ENCODE measurements at regions not wholly inside any gene's neighbourhood (a gene's known extent, or its start where the extent isn't known, plus 50 kb on each side); places are given as distances from the start of the nearest gene placed in this dataset.

DNA sequence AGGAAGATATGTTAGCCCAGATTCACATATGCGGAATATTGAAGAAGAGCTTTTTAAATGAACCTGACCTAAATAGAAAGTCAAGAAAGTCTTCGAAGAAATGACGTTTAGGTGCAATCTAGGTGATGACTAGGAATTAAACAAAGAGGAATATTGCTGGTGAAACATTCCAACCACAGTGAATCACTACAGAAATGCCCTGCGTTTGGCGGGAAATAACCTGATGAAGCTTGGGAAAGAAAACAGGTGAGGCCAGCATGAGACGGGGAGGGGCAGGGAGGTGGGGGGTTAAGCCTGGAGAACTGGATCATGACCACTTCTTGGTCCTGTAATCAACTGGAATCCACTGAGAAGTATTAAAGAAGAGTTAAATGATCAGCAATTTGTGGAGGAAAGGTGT, 299.4 kb upstream of the VSTM2A start (continued):
- TF ChIP-seq JUN (CRISPR knock-in tag; IDR thresholded peaks at IDR 0.05): no peak
- TF ChIP-seq, protein P1, sequence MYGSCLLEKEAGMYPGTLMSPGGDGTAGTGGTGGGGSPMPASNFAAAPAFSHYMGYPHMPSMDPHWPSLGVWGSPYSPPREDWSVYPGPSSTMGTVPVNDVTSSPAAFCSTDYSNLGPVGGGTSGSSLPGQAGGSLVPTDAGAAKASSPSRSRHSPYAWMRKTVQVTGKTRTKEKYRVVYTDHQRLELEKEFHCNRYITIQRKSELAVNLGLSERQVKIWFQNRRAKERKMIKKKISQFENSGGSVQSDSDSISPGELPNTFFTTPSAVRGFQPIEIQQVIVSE (CRISPR knock-in tag; IDR thresholded peaks at IDR 0.05; ENCODE audit: borderline replicate concordance): no peak

DNA sequence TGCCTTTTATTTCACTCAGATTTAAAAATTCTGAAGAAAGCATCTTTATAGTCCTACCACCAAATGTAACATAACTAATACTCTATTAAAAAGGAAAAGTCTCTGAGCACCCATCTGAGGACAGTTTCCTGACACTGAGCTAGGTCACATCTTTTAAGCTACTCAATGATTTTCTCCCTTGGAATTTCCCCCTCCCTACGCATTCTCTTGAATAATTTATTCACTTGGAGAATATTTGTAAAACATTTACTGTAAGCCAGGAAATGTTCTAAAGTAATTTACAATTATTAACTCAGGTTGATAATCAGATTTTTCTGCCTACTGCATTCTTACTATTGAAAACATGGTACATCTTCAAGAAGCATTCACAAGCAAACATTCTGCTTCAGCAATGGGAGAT, 297.2 kb upstream of the VSTM2A start:
- no peaks in the 10 kb centered on the region for H3K36me3 Mint-ChIP-seq
- peaks cover 13% of the 10 kb centered on the region for H3K4me1 Mint-ChIP-seq
- DNase-seq (ENCODE audit: low spot score) (no peak), ATAC-seq (no peak)
- H3K27me3 Mint-ChIP-seq (ENCODE audit: low read depth): no peaks in the 10 kb centered on the region
- POLR2A ChIA-PET: no interaction called here
- H3K9me3 Mint-ChIP-seq: peaks cover 8% of the 10 kb centered on the region
- no peak overlapping the region for H3K27ac Mint-ChIP-seq
- H3K4me3 Mint-ChIP-seq: no peak overlapping the region
- TF ChIP-seq EMX1 (CRISPR knock-in tag; IDR thresholded peaks at IDR 0.05): no peak
- no peak for TF ChIP-seq FOXP1 (CRISPR knock-in tag; IDR thresholded peaks at IDR 0.05; ENCODE audit: borderline replicate concordance)
- TF ChIP-seq, protein P2, sequence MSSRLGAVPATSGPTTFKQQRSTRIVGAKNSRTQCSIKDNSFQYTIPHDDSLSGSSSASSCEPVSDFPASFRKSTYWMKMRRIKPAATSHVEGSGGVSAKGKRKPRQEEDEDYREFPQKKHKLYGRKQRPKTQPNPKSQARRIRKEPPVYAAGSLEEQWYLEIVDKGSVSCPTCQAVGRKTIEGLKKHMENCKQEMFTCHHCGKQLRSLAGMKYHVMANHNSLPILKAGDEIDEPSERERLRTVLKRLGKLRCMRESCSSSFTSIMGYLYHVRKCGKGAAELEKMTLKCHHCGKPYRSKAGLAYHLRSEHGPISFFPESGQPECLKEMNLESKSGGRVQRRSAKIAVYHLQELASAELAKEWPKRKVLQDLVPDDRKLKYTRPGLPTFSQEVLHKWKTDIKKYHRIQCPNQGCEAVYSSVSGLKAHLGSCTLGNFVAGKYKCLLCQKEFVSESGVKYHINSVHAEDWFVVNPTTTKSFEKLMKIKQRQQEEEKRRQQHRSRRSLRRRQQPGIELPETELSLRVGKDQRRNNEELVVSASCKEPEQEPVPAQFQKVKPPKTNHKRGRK (CRISPR knock-in tag; IDR thresholded peaks at IDR 0.05; ENCODE audit: borderline replicate concordance): no peak
- no peak for TF ChIP-seq GABPB1 (CRISPR knock-in tag; IDR thresholded peaks at IDR 0.05)
- no peak for TF ChIP-seq CBFB (CRISPR knock-in tag; IDR thresholded peaks at IDR 0.05; ENCODE audit: low read depth)
- TF ChIP-seq NFYB (CRISPR knock-in tag; conservative IDR thresholded peaks at IDR 0.05; ENCODE audit: low read depth): no peak
- no peak for TF ChIP-seq TEAD1 (CRISPR knock-in tag; IDR thresholded peaks at IDR 0.05)
- TF ChIP-seq TEAD4 (CRISPR knock-in tag; IDR thresholded peaks at IDR 0.05): no peak
- CTCF ChIA-PET: no interaction called here

DNA sequence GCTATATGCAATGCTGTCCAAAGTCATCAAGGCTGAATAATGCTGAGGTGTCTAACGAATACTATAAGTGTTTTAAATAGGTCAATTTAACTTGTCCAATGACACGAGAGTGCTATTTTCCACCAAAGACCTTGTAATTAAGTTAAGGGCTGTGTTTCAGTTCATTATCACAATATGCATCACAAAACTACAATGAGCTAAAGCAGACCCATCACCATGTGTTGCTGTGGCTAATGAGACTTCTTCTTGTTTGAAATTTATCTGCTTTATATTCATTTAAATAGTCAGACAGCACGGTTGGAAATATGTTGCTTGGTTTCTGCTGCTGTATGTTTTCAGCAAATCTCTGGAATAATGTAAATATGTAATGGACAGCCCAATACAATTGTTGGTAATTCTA, 292.5 kb upstream of the VSTM2A start:
- TF ChIP-seq IRF2 (CRISPR knock-in tag; IDR thresholded peaks at IDR 0.05; ENCODE audit: borderline replicate concordance, low read depth): no peak
- TF ChIP-seq, protein P3, sequence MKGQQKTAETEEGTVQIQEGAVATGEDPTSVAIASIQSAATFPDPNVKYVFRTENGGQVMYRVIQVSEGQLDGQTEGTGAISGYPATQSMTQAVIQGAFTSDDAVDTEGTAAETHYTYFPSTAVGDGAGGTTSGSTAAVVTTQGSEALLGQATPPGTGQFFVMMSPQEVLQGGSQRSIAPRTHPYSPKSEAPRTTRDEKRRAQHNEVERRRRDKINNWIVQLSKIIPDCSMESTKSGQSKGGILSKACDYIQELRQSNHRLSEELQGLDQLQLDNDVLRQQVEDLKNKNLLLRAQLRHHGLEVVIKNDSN (CRISPR knock-in tag; IDR thresholded peaks at IDR 0.05): no peak
- no peak for TF ChIP-seq ZNF317 (CRISPR knock-in tag; IDR thresholded peaks at IDR 0.05; ENCODE audit: borderline replicate concordance, low read depth)
- TF ChIP-seq, protein P4, sequence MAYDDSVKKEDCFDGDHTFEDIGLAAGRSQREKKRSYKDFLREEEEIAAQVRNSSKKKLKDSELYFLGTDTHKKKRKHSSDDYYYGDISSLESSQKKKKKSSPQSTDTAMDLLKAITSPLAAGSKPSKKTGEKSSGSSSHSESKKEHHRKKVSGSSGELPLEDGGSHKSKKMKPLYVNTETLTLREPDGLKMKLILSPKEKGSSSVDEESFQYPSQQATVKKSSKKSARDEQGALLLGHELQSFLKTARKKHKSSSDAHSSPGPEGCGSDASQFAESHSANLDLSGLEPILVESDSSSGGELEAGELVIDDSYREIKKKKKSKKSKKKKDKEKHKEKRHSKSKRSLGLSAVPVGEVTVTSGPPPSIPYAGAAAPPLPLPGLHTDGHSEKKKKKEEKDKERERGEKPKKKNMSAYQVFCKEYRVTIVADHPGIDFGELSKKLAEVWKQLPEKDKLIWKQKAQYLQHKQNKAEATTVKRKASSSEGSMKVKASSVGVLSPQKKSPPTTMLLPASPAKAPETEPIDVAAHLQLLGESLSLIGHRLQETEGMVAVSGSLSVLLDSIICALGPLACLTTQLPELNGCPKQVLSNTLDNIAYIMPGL (CRISPR knock-in tag; IDR thresholded peaks at IDR 0.05): no peak
- TF ChIP-seq, protein P5, sequence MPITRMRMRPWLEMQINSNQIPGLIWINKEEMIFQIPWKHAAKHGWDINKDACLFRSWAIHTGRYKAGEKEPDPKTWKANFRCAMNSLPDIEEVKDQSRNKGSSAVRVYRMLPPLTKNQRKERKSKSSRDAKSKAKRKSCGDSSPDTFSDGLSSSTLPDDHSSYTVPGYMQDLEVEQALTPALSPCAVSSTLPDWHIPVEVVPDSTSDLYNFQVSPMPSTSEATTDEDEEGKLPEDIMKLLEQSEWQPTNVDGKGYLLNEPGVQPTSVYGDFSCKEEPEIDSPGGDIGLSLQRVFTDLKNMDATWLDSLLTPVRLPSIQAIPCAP (CRISPR knock-in tag; IDR thresholded peaks at IDR 0.05): no peak
- no peak for TF ChIP-seq EMX1 (CRISPR knock-in tag; IDR thresholded peaks at IDR 0.05)
- TF ChIP-seq CREB1 (CRISPR knock-in tag; IDR thresholded peaks at IDR 0.05): no peak
- TF ChIP-seq ZNF423 (CRISPR knock-in tag; IDR thresholded peaks at IDR 0.05): no peak
- TF ChIP-seq RORB (CRISPR knock-in tag; IDR thresholded peaks at IDR 0.05): no peak
- TF ChIP-seq, protein P6, sequence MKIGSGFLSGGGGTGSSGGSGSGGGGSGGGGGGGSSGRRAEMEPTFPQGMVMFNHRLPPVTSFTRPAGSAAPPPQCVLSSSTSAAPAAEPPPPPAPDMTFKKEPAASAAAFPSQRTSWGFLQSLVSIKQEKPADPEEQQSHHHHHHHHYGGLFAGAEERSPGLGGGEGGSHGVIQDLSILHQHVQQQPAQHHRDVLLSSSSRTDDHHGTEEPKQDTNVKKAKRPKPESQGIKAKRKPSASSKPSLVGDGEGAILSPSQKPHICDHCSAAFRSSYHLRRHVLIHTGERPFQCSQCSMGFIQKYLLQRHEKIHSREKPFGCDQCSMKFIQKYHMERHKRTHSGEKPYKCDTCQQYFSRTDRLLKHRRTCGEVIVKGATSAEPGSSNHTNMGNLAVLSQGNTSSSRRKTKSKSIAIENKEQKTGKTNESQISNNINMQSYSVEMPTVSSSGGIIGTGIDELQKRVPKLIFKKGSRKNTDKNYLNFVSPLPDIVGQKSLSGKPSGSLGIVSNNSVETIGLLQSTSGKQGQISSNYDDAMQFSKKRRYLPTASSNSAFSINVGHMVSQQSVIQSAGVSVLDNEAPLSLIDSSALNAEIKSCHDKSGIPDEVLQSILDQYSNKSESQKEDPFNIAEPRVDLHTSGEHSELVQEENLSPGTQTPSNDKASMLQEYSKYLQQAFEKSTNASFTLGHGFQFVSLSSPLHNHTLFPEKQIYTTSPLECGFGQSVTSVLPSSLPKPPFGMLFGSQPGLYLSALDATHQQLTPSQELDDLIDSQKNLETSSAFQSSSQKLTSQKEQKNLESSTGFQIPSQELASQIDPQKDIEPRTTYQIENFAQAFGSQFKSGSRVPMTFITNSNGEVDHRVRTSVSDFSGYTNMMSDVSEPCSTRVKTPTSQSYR (CRISPR knock-in tag; IDR thresholded peaks at IDR 0.05): no peak
- no peak for TF ChIP-seq NFE2L1 (CRISPR knock-in tag; IDR thresholded peaks at IDR 0.05)
- TF ChIP-seq, protein P7, sequence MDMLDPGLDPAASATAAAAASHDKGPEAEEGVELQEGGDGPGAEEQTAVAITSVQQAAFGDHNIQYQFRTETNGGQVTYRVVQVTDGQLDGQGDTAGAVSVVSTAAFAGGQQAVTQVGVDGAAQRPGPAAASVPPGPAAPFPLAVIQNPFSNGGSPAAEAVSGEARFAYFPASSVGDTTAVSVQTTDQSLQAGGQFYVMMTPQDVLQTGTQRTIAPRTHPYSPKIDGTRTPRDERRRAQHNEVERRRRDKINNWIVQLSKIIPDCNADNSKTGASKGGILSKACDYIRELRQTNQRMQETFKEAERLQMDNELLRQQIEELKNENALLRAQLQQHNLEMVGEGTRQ (CRISPR knock-in tag; IDR thresholded peaks at IDR 0.05): no peak
- TF ChIP-seq TP53 (CRISPR knock-in tag; IDR thresholded peaks at IDR 0.05): no peak
- TF ChIP-seq, protein P8, sequence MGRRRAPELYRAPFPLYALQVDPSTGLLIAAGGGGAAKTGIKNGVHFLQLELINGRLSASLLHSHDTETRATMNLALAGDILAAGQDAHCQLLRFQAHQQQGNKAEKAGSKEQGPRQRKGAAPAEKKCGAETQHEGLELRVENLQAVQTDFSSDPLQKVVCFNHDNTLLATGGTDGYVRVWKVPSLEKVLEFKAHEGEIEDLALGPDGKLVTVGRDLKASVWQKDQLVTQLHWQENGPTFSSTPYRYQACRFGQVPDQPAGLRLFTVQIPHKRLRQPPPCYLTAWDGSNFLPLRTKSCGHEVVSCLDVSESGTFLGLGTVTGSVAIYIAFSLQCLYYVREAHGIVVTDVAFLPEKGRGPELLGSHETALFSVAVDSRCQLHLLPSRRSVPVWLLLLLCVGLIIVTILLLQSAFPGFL (CRISPR knock-in tag; IDR thresholded peaks at IDR 0.05; ENCODE audit: borderline replicate concordance): no peak
- no peak for TF ChIP-seq SP1 (CRISPR knock-in tag; conservative IDR thresholded peaks at IDR 0.05)
- TF ChIP-seq JUN (CRISPR knock-in tag; IDR thresholded peaks at IDR 0.05): no peak
- ChIA-PET POLR2A (no interaction called here), CTCF (no interaction called here)
- DNase-seq (ENCODE audit: low spot score): no peak
- H3K9me3 Mint-ChIP-seq: no peaks in the 10 kb centered on the region
- H3K4me1 Mint-ChIP-seq: peaks cover 13% of the 10 kb centered on the region
- H3K27ac Mint-ChIP-seq: no peak overlapping the region
- no peak for ATAC-seq
- no peaks in the 10 kb centered on the region for H3K27me3 Mint-ChIP-seq (ENCODE audit: low read depth)
- H3K36me3 Mint-ChIP-seq: no peaks in the 10 kb centered on the region
- no peak overlapping the region for H3K4me3 Mint-ChIP-seq

Data from WTC11 (cell line).